Activated T-helper 2 cell treated with anti-CD3 and anti-CD28 coated beads, Interferon-gamma antibody, Interleukin-2, Interleukin-4, amounts not matched to agents 10 μg/mL and 5 μg/mL and 100 μg/mL, durations not matched to agents 14 hours and 24 hours and 36 hours (primary cell): ENCODE measurements at regions not wholly inside any gene's neighbourhood (a gene's known extent, or its start where the extent isn't known, plus 50 kb on each side); places are given as distances from the start of the nearest gene placed in this dataset.

Experiments
- DNase-seq: peaks from one replicate; pipeline ENCODE4 v3.0.0; 2021; ENCODE audit warnings: low spot score
- H3K27ac Mint-ChIP-seq: one replicate; pipeline ENCODE4 v1.8.0; 2021; ENCODE audit warnings: mixed read lengths
- H3K27me3 Mint-ChIP-seq: one replicate; pipeline ENCODE4 v1.8.0; 2021; ENCODE audit warnings: low read depth, mixed read lengths
- H3K36me3 Mint-ChIP-seq: one replicate; pipeline ENCODE4 v1.8.0; 2021; ENCODE audit warnings: low read depth, mixed read lengths
- H3K4me1 Mint-ChIP-seq: one replicate; pipeline ENCODE4 v1.8.0; 2021; ENCODE audit warnings: low read depth, mixed read lengths
- H3K4me3 Mint-ChIP-seq: one replicate; pipeline ENCODE4 v1.8.0; 2021; ENCODE audit warnings: low read depth, mild to moderate bottlenecking, moderate library complexity, mixed read lengths
- H3K9me3 Mint-ChIP-seq: one replicate; pipeline ENCODE4 v1.8.0; 2021; ENCODE audit warnings: mixed read lengths
- intact Hi-C: fragments of 100-400 bp; cut with micrococcal nuclease; formaldehyde crosslinking; loops from one replicate; pipeline ENCODE4 v1.15.1; 2023

DNA sequence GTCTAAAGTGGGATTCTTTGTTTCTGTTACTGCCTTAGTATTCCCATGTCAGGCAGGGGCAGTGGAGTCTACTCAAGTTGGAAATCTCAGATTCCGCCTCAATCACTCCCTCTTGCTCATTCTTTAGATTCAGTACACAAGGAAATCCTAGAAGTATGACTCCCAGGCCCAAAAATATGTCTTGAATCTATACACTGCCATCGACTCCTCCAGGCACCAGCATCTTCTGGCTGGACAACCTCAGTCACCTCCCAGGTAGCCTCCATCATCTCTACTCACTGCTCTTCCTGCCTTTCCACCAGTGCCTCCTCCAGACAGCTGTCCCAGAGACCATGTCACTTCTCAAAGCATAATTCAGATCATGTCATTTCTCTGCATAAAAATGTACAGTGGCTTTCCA lies 329.9 kb downstream of the CDC5L start:
- no peak overlapping the region for H3K4me3 Mint-ChIP-seq
- intact Hi-C loops: no loop called here
- H3K27ac Mint-ChIP-seq: no peak overlapping the region
- H3K9me3 Mint-ChIP-seq: no peaks in the 10 kb centered on the region
- no peaks in the 10 kb centered on the region for H3K4me1 Mint-ChIP-seq
- DNase-seq: no peak
- no peaks in the 10 kb centered on the region for H3K36me3 Mint-ChIP-seq
- H3K27me3 Mint-ChIP-seq: peaks cover 10% of the 10 kb centered on the region

DNA sequence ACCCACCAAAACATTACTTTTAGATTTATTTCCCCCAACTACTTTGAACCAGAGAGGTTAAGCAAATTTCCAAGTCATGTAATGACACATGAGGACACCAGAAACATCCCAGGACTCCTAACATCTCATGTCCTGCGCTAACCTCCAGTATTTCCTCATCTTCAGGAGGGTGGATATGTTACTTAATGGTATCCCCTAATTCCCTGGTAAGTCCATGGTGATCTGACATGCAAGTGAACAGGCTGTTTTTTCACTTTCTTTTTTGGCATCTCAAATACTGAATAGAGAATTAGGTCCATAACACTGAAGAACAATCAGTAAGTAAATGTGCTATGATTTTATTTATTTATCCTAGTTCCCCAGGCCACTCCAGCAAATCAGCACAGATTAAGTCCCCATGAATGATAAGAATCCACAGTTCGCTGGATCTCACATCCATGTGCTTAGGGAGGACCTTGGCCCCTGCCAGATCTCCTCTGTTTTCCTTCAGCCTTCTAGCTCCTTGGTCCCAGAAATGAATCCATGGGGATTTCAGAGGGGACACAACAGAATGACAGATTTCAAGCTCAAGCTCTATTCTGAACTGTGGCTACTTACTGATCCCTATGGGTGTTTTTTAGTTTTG lies 334.6 kb downstream of the CDC5L start:
- no peak for DNase-seq
- Mint-ChIP-seq H3K9me3 (no peaks in the 10 kb centered on the region), H3K4me3 (no peak overlapping the region), H3K27ac (no peak overlapping the region), H3K4me1 (no peaks in the 10 kb centered on the region), H3K27me3 (peaks cover 11% of the 10 kb centered on the region), H3K36me3 (no peaks in the 10 kb centered on the region)
- intact Hi-C loops: no loop called here

DNA sequence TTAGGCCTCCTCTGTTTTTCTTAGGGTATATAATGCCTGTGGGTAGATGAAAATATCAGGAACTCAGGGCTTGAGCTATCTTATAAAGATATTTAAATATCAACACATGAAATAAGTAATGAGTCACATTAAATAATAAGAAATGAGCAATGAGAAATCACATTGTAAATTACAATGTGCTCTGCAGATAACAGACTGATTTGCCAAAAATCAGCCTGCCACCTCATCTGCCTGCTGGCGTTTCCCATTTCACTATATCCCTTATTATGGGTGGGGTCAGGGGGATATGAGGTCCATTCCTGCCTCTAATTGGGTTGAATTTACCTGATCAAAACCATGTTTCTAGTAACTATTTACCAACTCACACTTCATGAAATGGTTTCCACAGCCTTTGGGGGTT lies 335.2 kb downstream of the CDC5L start:
- H3K27me3 Mint-ChIP-seq: peaks cover 11% of the 10 kb centered on the region
- H3K4me3 Mint-ChIP-seq: no peak overlapping the region
- no peak overlapping the region for H3K27ac Mint-ChIP-seq
- no peaks in the 10 kb centered on the region for H3K4me1 Mint-ChIP-seq
- H3K36me3 Mint-ChIP-seq: no peaks in the 10 kb centered on the region
- no peaks in the 10 kb centered on the region for H3K9me3 Mint-ChIP-seq
- DNase-seq: no peak
- intact Hi-C loops: no loop called here

DNA sequence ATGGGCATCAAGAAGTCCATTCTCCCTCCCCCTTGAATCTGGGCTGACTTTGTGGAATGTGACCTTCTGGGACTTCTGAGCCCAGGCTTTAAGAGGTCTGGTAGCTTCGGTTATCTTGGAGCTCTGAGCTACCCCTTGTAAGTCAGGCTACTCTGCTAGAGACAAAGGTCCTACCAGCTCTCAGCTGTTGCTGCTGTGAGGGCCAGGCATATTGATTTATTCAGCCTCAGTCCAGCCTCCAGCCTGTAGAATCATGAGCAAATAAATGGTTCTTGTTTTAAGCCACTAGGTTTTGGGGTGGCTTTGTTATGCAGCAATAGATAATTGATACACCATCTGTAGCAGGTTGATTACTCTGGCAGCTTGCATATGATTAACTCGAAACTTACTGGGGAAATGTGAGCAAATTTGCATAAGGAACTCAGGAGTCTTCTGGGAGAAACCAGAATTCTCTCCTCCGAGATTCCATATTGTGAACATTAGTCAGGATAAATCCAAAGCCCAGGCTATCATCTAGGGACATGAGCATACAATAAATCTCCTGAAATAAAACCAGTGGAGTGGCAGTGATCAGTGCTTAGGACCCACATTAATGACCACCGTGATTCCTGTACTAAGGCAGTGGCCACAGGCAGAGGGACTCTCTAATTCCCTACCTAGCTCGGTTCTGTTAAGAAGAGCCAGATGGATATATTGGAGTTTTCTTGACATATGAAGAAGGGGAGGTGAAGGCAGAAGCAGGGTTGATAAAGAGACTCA lies 336.1 kb downstream of the CDC5L start:
- Mint-ChIP-seq H3K36me3 (no peaks in the 10 kb centered on the region), H3K4me3 (no peak overlapping the region), H3K9me3 (no peaks in the 10 kb centered on the region), H3K4me1 (no peaks in the 10 kb centered on the region), H3K27ac (no peak overlapping the region), H3K27me3 (peaks cover 6% of the 10 kb centered on the region)
- no peak for DNase-seq
- intact Hi-C loops: no loop called here

DNA sequence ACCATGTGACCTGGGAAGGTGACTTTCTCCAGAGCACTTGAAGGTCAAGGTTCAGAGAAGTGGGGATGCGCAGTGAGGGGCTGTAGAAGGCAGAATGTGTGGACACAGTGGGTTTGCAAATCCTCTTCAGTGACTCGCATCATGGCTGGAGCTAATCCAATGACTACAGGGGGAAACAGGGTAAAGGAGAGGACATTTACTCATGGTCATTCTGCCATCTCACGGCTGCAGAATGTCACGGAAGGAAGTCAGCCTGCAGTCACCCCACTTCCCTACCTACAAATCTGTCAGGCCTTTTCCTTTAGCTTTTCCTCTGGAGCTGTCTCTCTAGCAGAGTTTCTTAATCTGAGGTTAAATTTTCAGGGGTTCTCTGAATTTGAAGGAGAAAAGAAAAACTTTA lies 337.6 kb downstream of the CDC5L start:
- intact Hi-C loops: no loop called here
- no peak overlapping the region for H3K27ac Mint-ChIP-seq
- no peak overlapping the region for H3K4me3 Mint-ChIP-seq
- peaks cover 4% of the 10 kb centered on the region for H3K27me3 Mint-ChIP-seq
- H3K9me3 Mint-ChIP-seq: no peaks in the 10 kb centered on the region
- H3K36me3 Mint-ChIP-seq: no peaks in the 10 kb centered on the region
- no peak for DNase-seq
- no peaks in the 10 kb centered on the region for H3K4me1 Mint-ChIP-seq

DNA sequence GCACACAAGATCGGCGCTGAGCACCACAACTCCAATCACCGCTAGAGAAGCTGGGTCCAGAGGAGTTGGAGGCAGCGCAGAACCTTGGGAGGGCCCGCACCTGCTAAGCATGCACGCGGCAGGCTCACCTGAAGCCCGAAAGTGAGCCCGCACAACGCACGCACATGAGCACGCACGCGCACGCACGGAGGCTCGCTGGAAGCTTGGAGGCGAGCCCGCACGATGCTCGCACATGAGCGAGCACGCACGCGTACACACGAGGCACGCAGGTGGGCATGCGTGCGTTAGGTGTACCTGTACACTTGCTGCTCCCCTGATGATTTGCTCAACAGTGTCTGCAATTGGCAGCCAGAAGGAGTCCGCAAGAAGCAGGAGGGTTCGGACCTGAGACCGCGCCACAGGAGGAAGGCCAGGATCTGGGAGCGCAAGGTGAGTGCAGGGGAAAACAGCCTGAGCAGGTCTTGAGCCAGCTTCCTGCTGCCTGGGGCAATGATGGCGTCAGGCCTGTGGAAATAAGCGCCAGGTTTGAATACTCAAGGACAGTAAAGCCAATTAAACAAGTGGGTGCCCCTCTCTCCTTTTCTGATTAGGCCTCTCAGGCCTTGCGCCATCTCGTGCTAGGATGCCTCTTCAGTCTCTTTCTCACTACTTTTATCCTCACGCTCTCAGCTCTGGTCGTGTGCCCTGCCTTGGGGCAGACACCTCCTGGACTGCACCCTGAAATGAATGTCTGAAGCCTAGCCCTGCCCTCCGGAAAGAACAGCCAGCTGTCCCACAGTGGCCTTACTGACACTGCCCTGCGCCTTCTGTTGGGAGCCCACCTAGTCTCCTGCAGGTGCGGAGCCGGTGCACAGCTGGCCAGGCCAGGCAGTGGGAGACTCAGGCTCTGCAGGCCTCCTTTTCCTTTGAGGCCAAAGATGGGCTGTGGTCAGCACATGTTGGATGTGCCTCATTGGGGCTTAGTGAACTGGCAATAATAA lies 340.4 kb downstream of the CDC5L start:
- no peak overlapping the region for H3K27ac Mint-ChIP-seq
- H3K36me3 Mint-ChIP-seq: no peaks in the 10 kb centered on the region
- intact Hi-C loops: no loop called here
- no peak overlapping the region for H3K4me3 Mint-ChIP-seq
- no peaks in the 10 kb centered on the region for H3K9me3 Mint-ChIP-seq
- peaks cover 4% of the 10 kb centered on the region for H3K27me3 Mint-ChIP-seq
- DNase-seq: no peak
- no peaks in the 10 kb centered on the region for H3K4me1 Mint-ChIP-seq

DNA sequence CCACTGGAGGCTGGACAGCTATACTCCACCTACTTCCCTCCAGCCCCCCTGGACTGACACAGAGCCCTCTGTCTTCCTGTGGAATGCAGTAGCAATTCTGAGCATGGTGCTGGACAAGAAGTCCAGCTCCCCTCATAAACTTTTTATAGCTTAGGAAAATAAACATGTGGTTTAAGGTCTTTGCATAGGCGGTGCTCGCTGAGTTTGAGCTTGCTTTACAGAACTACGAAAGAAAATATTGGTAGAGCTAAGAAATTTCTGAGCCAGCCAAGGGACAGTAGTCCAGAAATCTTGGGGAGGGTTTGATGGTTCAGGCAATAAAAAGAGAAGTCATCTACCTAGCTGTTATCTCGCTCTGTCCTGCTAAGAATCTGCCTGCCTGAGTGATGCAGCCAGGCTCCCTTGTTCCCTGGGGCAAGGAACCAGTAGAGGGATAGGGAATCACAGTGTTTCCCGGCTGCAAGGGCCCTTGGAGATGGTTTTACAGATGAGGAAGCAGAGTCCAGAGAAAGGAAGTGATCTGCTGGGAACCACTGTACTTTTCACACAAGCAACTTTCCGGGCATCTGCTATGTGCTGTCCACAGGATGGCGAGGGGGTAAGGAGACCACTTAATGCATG lies 343.4 kb downstream of the CDC5L start:
- Mint-ChIP-seq H3K36me3 (no peaks in the 10 kb centered on the region), H3K27ac (no peak overlapping the region), H3K4me1 (peaks cover 5% of the 10 kb centered on the region), H3K4me3 (no peak overlapping the region), H3K27me3 (peaks cover 2% of the 10 kb centered on the region), H3K9me3 (no peaks in the 10 kb centered on the region)
- intact Hi-C loops: no loop called here
- no peak for DNase-seq

DNA sequence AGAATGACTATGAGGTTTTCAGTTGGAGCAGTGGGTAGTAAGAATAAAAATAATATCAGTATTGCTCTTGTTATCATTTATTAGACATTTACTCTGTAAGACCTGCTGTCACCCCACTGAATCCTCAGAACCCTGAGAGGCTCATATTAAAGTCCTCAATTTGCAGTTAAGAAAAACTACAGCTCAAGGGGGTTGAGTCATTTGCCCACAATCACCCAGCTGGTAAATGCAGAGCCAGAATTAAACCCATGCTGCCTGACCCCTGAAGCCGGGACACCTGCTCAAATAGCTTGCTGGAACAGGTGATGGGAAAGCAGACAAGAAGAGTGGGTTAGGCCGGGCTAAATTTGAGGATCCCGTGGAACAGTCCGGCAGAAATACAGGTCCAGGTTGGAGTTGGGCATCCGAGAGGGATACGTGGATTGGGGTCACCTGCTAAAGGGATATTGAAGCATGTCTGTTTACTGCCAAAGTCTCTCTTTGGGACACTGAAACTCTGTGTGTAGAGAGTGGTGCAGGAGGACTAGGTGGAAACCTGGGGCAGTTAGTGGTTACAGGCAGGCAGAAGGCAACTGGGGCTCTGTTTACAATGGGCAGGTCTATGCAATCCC lies 344.1 kb downstream of the CDC5L start:
- H3K27me3 Mint-ChIP-seq: no peaks in the 10 kb centered on the region
- H3K9me3 Mint-ChIP-seq: no peaks in the 10 kb centered on the region
- intact Hi-C loops: no loop called here
- no peak overlapping the region for H3K4me3 Mint-ChIP-seq
- peaks cover 5% of the 10 kb centered on the region for H3K4me1 Mint-ChIP-seq
- no peaks in the 10 kb centered on the region for H3K36me3 Mint-ChIP-seq
- no peak for DNase-seq
- no peak overlapping the region for H3K27ac Mint-ChIP-seq

DNA sequence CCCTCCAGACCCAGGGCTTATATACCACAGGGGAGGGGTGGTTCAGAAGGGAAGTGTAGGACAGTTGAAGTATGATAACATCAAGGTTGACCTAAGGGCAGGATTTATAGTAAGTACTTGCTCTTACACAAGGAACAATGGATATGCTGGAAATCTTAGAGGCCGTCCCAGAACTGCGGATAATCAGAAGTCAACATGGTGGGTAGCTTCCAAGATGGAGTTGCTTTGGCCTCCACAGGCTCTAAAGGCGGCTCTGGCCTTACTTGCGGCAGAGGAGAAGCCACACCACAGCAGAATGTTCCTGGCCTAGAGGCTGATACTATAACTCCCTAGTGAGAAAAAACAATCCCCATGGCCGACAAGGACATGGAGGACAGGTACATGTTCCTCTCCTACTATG lies 344.7 kb downstream of the CDC5L start:
- Mint-ChIP-seq H3K4me1 (peaks cover 5% of the 10 kb centered on the region), H3K36me3 (no peaks in the 10 kb centered on the region), H3K27ac (no peak overlapping the region), H3K27me3 (no peaks in the 10 kb centered on the region), H3K4me3 (no peak overlapping the region), H3K9me3 (no peaks in the 10 kb centered on the region)
- DNase-seq: no peak
- intact Hi-C loops: no loop called here

DNA sequence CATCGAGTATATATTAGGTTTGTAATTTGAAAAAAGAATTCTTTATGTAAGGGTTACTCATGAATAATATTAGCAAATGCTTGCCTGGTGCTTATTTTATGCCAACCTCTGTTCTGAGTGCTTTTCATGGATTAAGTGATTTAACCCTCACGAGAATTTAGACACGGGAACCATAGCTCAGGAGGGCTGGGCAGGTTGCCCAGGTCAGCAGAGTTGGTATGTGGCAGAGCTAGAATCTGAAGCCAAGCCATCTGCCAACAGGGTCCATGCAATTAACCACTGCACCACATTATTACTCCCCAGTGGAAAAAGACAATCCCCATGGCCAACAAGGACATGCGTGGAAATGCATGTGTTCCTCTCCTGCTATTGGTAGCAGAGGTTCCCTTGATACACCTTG lies 345.6 kb downstream of the CDC5L start:
- Mint-ChIP-seq H3K27ac (no peak overlapping the region), H3K27me3 (no peaks in the 10 kb centered on the region), H3K4me3 (no peak overlapping the region), H3K9me3 (no peaks in the 10 kb centered on the region), H3K36me3 (no peaks in the 10 kb centered on the region), H3K4me1 (peaks cover 5% of the 10 kb centered on the region)
- intact Hi-C loops: no loop called here
- no peak for DNase-seq

DNA sequence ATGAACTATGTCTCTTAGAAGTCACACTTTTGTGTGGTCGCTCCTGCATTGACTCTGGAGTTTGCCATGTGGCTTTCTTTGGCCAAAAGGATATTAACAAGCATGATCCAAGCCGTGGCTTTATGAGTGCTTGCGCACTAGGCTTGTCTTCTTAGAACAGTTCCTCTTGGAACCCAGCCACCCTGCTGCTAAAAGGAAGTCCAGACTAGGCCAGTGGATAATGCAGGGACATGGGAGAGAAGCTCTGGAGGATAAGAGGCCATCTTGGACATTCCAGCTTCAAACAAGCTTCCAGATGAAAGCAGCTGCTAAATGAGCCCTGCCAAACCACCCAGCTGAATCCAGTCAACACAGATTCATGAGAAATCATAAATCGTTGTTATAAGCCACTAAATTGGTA lies 346.4 kb downstream of the CDC5L start:
- Mint-ChIP-seq H3K27me3 (no peaks in the 10 kb centered on the region), H3K4me1 (peaks cover 7% of the 10 kb centered on the region), H3K36me3 (no peaks in the 10 kb centered on the region), H3K27ac (no peak overlapping the region), H3K9me3 (no peaks in the 10 kb centered on the region), H3K4me3 (no peak overlapping the region)
- no peak for DNase-seq
- intact Hi-C loops: no loop called here

DNA sequence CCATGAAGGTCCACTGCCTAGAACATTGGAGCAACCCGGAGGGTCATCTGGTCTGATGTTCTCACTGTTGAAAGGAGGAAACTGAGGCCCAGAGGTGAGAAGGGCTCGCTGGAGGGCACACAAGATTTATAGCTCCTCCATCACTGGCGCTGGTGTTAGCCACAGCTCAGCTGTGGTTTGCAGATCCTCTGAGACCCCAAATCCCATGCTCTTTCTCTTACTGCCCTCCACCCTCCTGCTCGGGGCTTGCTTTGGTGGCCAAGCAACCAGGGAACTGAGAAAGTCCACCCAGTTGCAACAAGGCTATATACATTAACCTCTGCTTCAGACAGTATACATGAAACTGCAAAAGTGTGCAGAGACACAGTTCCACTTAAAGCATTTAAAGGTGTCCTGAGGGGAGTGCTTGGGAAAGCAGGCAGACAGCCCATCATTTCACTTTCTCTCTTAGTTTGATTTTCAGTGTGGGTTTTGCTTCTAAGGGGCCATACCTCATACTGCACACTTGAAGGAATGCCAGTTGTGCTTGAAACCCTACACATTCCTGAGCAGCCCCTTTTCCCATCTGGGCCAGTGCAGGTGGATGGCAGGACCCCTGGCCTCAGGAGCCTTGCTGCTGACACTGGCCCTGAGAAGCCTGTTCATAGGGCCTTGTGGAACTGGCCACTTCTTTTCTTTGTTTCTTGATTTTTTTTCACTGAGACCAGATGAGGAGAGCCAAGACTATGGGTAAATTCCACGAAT lies 347.6 kb downstream of the CDC5L start:
- DNase-seq: no peak
- no peak overlapping the region for H3K27ac Mint-ChIP-seq
- no peaks in the 10 kb centered on the region for H3K9me3 Mint-ChIP-seq
- H3K4me1 Mint-ChIP-seq: peaks cover 7% of the 10 kb centered on the region
- H3K36me3 Mint-ChIP-seq: no peaks in the 10 kb centered on the region
- intact Hi-C loops: no loop called here
- no peak overlapping the region for H3K4me3 Mint-ChIP-seq
- H3K27me3 Mint-ChIP-seq: no peaks in the 10 kb centered on the region
